ENCODE measurements at regions not wholly inside any gene's neighbourhood (a gene's known extent, or its start where the extent isn't known, plus 50 kb on each side); places are given as distances from the start of the nearest gene placed in this dataset.
"Not testable (repeated sequence)": the region's sequence is repeated elsewhere in the genome, so short reads cannot be mapped to it uniquely, and the experiment has no call there.

DNA sequence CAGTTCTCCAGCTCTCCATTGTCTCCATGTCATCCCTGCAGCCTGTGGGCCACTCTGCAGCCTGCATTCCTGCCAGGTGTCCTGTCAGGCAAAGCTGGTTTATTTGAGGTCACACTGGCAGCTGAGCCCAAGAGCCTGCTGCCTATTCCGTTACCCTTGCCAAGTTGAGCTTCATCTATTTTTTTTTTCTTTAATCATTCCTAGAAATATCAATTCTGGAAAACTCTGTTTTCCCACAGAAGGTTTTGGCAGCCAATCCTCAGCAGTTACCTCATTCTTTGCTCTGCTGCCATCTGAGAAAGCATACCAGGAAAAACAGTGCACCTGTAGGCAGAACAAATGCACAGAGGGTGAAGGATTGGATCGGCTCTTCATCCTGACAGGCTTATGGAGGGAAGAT lies 411.0 kb upstream of the ACVR2A start:
- H3K9me3 Mint-ChIP-seq: peaks cover 3% of the 10 kb centered on the region
- H3K27me3 Mint-ChIP-seq: no peaks in the 10 kb centered on the region
- no peaks in the 10 kb centered on the region for H3K4me1 Mint-ChIP-seq
- H3K36me3 Mint-ChIP-seq (ENCODE audit: low read depth): no peaks in the 10 kb centered on the region
- ATAC-seq (no peak), DNase-seq (no peak)
- no peak overlapping the region for H3K4me3 Mint-ChIP-seq
- H3K27ac Mint-ChIP-seq: no peak overlapping the region

DNA sequence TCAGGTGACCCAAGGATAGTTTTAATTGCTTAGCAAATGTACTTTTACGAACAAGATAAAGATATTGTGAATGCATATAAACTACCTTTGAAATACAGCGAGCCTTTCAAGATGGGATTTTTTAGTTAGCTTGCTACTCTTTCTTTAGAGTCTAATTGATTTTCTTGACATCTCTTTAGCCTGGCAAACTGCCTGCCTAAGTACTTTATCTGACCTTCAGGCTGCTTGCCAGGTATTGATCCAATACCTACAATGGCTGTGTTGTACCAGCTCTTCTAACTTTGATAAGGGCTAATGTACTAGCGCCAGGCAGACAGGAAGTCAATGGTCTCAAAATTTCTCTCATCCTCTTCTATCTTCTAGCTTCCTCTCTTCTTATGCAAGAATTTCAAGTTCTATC lies 414.4 kb upstream of the ACVR2A start:
- ATAC-seq: no peak

DNA sequence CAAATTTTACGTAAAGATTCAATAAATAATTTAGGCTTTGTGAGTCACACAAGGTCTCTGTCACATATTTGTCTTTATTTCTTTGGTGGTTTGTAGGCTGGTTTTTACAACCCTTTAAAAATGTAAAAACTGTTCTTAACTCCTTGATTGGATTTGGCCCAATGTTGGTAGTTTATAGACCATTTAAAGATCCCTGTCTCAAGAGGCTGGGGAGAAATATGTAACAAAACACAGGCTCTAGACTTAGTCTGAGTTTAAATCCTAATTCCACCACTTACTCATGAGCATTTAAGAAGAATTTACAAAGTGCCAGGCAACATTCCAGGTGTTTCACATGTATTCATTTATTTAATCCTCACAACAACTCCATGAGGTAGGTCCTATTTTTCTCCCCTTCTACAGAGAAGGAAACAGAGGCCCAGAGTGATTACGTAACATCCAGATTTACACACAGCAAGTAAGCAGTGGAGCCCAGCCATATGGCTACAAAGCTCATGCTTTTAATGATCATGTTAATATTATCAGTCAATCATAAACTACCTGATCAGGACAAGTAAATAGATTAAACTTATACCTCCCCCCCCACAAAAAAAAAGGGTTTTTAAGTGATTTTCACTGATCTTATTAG lies 416.6 kb upstream of the ACVR2A start:
- DNase-seq (no peak), ATAC-seq (no peak)
- no peaks in the 10 kb centered on the region for H3K9me3 Mint-ChIP-seq
- H3K27ac Mint-ChIP-seq: no peak overlapping the region
- no peaks in the 10 kb centered on the region for H3K27me3 Mint-ChIP-seq
- H3K4me3 Mint-ChIP-seq: no peak overlapping the region
- no peaks in the 10 kb centered on the region for H3K36me3 Mint-ChIP-seq (ENCODE audit: low read depth)
- no peaks in the 10 kb centered on the region for H3K4me1 Mint-ChIP-seq

More for the DNA sequence above, 414.4 kb upstream of the ACVR2A start:
- no peak overlapping the region for H3K27ac Mint-ChIP-seq
- H3K36me3 Mint-ChIP-seq (ENCODE audit: low read depth): no peaks in the 10 kb centered on the region
- H3K4me1 Mint-ChIP-seq: no peaks in the 10 kb centered on the region
- DNase-seq: no peak
- H3K4me3 Mint-ChIP-seq: no peak overlapping the region
- no peaks in the 10 kb centered on the region for H3K9me3 Mint-ChIP-seq
- H3K27me3 Mint-ChIP-seq: no peaks in the 10 kb centered on the region

DNA sequence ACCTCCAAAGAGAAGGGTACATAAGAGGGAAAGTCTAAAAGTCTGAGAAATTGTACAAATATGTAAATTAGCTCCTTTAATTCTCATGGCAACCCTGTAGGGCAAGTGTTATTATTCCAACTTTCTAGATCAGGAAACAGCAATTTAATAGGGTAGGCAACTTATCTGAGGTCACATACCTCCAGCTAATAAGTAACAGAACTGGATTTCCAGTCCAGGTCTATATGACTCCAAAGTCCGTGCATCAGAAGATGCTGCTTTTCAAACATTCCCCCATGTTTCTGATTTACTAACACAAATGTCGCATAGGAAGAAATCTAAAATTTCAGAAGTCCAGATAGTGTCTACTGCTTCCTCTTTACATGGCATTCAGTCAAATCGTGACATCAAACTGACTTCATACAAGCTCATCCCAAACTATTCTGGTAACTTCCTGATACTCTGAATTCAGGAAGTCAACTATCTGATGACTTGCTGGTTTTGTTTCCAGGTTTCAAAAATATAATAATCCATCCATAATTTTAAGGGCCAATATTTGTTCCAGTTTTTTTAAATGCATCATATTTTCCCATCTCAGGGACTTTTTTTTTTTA lies 419.3 kb upstream of the ACVR2A start:
- Mint-ChIP-seq H3K27ac (no peak overlapping the region), H3K4me1 (no peaks in the 10 kb centered on the region), H3K4me3 (no peak overlapping the region), H3K9me3 (no peaks in the 10 kb centered on the region), H3K36me3 (ENCODE audit: low read depth) (no peaks in the 10 kb centered on the region), H3K27me3 (no peaks in the 10 kb centered on the region)
- ATAC-seq (no peak), DNase-seq (no peak)

DNA sequence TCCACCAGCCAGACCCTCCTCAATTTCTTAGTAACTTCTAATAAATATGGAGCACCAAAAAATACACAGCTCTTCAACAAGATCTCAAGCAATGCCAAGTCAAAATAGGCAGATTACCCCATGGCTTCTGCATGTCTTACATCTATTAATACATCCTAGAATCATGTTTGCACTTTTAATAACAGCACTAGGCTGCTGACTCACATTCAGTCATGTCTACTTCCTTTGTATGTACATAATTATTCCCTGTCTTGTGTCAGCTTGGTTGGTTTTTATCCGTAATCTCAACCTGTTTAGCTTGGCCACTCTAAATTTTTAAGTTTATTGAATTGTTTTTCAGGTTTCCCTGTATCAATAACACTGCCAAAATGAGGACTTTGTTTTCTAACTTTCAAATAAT lies 420.1 kb upstream of the ACVR2A start:
- no peak for DNase-seq
- Mint-ChIP-seq H3K27ac (no peak overlapping the region), H3K4me3 (no peak overlapping the region), H3K27me3 (no peaks in the 10 kb centered on the region), H3K9me3 (peaks cover under 1% of the 10 kb centered on the region), H3K4me1 (peaks cover 4% of the 10 kb centered on the region), H3K36me3 (ENCODE audit: low read depth) (no peaks in the 10 kb centered on the region)
- no peak for ATAC-seq

DNA sequence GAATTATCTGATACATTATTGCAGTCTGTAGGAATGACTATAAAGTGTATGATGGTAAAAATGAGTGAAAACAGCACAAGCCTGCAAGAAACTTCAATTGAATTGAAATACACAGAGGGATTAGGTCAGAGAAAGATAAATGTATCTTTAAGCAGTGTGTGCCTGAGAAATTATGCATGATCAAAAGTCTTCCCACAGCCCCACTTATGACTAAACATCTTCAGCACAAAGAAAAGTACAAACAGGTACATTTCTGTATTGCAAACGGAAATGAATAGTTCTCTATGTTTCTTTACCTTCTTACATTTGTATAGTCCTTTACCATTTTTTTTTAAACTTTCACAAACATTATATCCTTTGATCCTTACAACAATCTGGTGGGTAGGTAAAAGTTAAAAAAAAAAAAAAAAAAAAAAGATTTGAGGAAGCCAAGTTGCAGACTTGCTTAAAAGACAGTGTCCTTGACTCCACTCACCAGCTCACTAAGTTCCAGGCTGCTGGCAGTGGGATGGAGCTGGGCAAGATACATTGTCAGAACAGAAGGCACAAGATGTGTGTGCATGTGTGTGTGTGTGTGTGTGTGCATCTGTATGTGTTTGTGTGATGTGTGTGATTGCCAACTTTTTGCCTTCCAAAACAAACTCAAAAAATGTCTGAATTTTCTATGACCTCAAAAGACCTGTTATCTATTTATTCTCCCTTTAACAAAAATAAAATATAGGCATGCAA lies 423.7 kb upstream of the ACVR2A start:
- Mint-ChIP-seq H3K36me3 (ENCODE audit: low read depth) (no peaks in the 10 kb centered on the region), H3K9me3 (peaks cover 6% of the 10 kb centered on the region), H3K27ac (no peak overlapping the region), H3K4me3 (no peak overlapping the region), H3K4me1 (peaks cover 6% of the 10 kb centered on the region), H3K27me3 (no peaks in the 10 kb centered on the region)
- ATAC-seq: no peak
- no peak for DNase-seq

DNA sequence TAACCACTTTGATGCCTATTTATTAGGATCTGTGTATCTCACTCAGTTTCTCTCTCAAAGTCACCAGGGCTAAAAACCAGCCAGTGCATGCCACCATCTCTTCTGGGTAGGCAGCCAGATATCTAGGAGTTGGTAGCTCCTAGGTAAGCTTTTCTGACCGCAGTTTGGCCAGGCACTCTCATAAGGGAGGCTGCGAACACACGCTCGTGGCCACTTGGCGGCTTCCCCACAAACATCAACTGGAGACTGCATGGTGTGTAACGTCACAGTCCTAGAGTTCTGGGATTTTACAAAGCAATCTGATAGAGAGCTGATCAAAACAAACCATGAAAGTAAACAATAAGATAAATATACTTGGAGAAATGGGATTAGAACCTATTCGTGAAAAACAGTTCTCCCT lies 424.3 kb upstream of the ACVR2A start:
- H3K4me3 Mint-ChIP-seq: no peak overlapping the region
- H3K27me3 Mint-ChIP-seq: no peaks in the 10 kb centered on the region

DNA sequence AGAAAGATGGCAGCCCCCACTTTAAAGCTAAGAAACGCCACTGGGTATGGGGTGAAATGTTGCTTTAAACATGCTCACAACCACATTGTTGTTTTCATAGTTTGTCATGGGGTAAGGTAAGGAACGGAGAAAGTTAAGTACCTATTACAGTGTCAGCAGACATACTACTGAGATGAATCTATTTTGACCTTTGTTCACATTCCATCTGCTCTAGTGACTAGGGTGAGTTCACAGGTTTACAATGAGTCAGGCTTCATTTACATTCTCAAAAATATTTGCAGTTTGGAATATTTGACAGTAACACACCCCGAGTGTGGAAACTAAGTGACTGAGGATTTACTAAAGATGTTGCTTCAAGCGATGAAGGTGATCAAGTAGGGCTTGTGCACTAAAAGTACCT lies 428.7 kb upstream of the ACVR2A start:
- Mint-ChIP-seq H3K4me1 (peaks cover 6% of the 10 kb centered on the region), H3K27me3 (no peaks in the 10 kb centered on the region), H3K36me3 (ENCODE audit: low read depth) (no peaks in the 10 kb centered on the region)

More for the DNA sequence above, 424.3 kb upstream of the ACVR2A start:
- no peak for ATAC-seq
- Mint-ChIP-seq H3K27ac (no peak overlapping the region), H3K9me3 (peaks cover 6% of the 10 kb centered on the region), H3K4me1 (peaks cover 6% of the 10 kb centered on the region), H3K36me3 (ENCODE audit: low read depth) (no peaks in the 10 kb centered on the region)
- no peak for DNase-seq

DNA sequence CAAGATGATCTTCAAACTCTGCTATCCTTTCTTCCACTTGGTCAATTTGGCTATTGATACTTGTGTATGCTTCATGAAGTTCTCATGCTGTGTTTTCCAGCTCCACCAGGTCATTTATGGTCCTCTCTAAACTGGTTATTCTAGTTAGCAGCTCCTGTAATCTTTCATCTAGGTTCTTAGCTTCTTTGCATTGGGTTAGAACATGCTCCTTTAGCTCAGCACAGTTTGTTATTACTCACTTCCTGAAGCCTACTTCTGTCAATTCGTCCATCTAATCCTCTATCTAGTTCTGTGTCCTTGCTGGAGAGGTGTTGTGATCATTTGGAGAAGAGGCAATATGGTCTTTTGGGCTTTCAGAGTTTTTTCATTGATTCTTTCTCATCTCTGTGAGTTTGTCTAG lies 430.2 kb upstream of the ACVR2A start:
- not testable (repeated sequence) for H3K27ac Mint-ChIP-seq; H3K27me3 Mint-ChIP-seq; H3K4me1 Mint-ChIP-seq; H3K36me3 Mint-ChIP-seq (ENCODE audit: low read depth); H3K4me3 Mint-ChIP-seq; DNase-seq; ATAC-seq
- peaks cover 30% of the 10 kb centered on the region for H3K9me3 Mint-ChIP-seq

More for the DNA sequence above, 428.7 kb upstream of the ACVR2A start:
- H3K27ac Mint-ChIP-seq: no peak overlapping the region
- DNase-seq: no peak
- H3K4me3 Mint-ChIP-seq: no peak overlapping the region
- ATAC-seq: peak; percentile 82
- H3K9me3 Mint-ChIP-seq: peaks cover 22% of the 10 kb centered on the region

DNA sequence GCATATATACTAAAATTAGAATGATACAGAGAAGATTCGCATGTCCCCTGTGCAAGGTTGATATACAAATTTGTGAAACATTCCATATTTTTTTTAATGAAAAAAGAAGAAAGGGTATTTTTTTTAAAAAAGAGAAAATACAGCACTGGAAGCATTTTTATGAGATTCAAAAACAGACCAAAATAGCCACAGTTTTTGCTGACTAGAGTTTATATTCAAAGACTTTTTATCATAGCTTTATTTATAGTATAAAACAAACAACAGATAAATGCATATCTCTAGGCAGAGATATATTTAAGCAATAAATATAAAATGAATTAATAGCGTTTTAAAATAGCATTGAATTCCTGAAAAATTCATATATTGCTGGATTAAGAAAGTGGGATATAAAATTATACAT lies 436.5 kb upstream of the ACVR2A start:
- Mint-ChIP-seq H3K36me3 (ENCODE audit: low read depth) (no peaks in the 10 kb centered on the region), H3K4me1 (peaks cover 3% of the 10 kb centered on the region), H3K27ac (no peak overlapping the region), H3K4me3 (no peak overlapping the region), H3K9me3 (peaks cover 22% of the 10 kb centered on the region), H3K27me3 (no peaks in the 10 kb centered on the region)
- ATAC-seq: no peak
- no peak for DNase-seq

DNA sequence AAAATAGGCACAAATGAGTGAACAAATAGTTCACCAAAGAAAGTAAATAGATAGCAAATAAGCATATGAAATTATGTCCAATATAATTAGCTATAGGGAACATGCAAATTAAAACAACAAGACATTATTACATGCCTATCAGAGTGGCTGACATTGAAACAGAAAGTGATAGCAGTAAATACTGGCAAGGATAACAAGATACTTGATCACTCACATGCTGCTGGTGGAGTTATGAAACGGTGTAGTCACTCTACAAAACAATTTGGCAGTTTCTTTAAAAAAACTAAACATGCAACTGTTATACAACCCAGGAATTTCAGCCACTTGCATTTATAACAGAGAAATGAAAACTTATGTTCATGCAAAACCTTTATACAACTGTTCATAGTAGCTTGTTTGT lies 439.2 kb upstream of the ACVR2A start:
- H3K4me3 Mint-ChIP-seq: no peak overlapping the region
- H3K27ac Mint-ChIP-seq: no peak overlapping the region
- H3K9me3 Mint-ChIP-seq: peaks cover 10% of the 10 kb centered on the region
- ATAC-seq (no peak), DNase-seq (no peak)
- peaks cover 3% of the 10 kb centered on the region for H3K4me1 Mint-ChIP-seq
- no peaks in the 10 kb centered on the region for H3K27me3 Mint-ChIP-seq
- H3K36me3 Mint-ChIP-seq (ENCODE audit: low read depth): no peaks in the 10 kb centered on the region

DNA sequence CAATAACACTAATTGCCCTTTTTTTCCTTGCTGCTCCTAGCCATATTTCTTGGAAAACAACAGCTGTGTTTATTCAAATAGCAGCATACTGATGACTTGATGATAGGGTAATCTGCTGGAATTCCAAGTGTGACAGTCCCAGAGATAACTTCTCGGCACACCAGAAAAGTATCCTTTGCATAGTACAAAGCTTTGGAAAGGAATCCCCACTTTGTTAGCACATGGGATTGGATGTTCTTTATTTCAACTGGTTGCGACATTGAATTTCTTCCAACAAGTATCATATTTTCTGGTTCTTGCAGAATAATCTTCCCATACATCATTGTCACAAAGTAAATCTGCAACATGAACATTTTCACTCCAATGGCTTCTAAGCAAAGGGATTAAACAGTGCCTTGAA lies 445.8 kb upstream of the ACVR2A start:
- H3K27ac Mint-ChIP-seq: no peak overlapping the region
- no peaks in the 10 kb centered on the region for H3K4me1 Mint-ChIP-seq
- H3K36me3 Mint-ChIP-seq (ENCODE audit: low read depth): no peaks in the 10 kb centered on the region
- no peaks in the 10 kb centered on the region for H3K9me3 Mint-ChIP-seq
- no peak overlapping the region for H3K4me3 Mint-ChIP-seq
- no peak for ATAC-seq
- H3K27me3 Mint-ChIP-seq: no peaks in the 10 kb centered on the region
- DNase-seq: no peak

DNA sequence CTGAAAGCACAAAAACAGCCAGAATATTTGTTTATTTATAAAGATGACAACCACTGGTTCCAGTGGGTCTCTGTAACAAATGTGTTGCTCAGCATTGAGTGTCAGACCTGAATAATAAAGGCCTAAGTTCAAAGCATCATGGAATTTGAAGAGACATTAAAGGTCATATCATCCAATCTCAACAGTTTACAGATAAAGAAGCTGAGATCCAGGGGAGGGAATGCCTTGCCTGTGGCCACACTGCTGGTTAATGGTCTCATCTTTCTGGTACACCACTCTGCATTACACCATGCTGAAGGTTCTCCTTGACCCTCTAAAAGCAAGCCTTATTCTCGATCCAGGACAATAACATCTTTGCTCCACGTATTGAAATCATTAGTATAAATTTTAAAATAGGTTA lies 446.5 kb upstream of the ACVR2A start:
- DNase-seq (no peak), ATAC-seq (no peak)
- no peak overlapping the region for H3K27ac Mint-ChIP-seq
- no peaks in the 10 kb centered on the region for H3K36me3 Mint-ChIP-seq (ENCODE audit: low read depth)
- no peak overlapping the region for H3K4me3 Mint-ChIP-seq
- H3K27me3 Mint-ChIP-seq: no peaks in the 10 kb centered on the region
- no peaks in the 10 kb centered on the region for H3K4me1 Mint-ChIP-seq
- no peaks in the 10 kb centered on the region for H3K9me3 Mint-ChIP-seq

DNA sequence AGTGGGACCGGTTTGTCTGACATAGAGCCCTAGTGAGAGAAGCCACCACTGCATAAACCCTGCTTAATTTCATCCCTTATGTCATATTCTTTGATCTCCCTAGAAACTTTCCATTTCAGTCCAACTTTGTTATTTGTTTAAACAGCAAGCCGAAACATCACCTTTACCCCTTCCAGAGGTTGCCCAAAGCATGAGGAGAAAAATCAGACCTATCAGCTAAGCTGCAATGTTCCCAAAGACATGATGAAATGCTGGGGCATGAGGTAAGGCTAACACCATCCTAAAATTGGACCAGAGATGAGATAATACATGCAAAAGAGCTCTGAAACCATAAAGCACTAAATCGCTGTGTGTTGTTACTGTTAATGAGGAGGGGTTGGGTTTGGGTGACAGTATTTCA lies 447.9 kb upstream of the ACVR2A start:
- Mint-ChIP-seq H3K9me3 (no peaks in the 10 kb centered on the region), H3K4me1 (no peaks in the 10 kb centered on the region), H3K27ac (no peak overlapping the region), H3K4me3 (no peak overlapping the region), H3K27me3 (no peaks in the 10 kb centered on the region), H3K36me3 (ENCODE audit: low read depth) (no peaks in the 10 kb centered on the region)
- no peak for ATAC-seq
- DNase-seq: no peak

DNA sequence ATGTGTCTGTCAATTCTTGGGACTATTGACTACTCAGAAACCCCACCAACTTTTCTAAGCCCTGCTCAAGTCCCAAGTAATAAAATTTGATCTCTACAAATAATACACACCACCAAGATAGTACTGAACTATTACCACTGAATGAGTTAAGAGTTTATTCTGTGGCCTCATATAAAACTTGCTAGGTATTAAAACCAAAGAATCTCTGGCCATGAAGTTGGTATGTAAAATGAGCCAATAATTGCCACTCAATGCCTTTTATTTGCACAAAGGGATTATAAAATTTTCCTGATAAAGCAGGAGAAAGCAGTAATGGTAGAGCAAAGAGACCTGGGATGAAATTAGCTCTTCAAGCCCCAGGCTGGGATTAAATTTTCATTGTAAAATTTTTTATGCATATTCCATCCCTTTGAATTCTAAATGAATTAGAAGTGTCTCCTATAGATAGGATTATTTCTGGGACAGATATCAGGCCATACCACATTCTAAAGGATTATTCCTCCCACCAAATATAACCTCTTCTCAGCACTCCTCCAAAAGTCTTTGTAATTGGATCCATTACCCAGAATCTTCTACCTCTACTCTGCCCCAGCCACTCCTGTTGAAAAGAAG lies 450.5 kb upstream of the ACVR2A start:
- Mint-ChIP-seq H3K27me3 (no peaks in the 10 kb centered on the region), H3K4me3 (no peak overlapping the region), H3K36me3 (ENCODE audit: low read depth) (no peaks in the 10 kb centered on the region), H3K9me3 (no peaks in the 10 kb centered on the region), H3K4me1 (no peaks in the 10 kb centered on the region), H3K27ac (no peak overlapping the region)
- ATAC-seq: no peak
- no peak for DNase-seq
